ENCODE measurements at regions not wholly inside any gene's neighbourhood (a gene's known extent, or its start where the extent isn't known, plus 50 kb on each side); places are given as distances from the start of the nearest gene placed in this dataset.

- no peak for TF ChIP-seq CTCF (IDR thresholded peaks at IDR 0.05; ENCODE audit: control insufficient read depth, insufficient read depth, low read depth, low read length, missing control alignments)
- no peak overlapping the region for H3K4me3 ChIP-seq (ENCODE audit: control insufficient read depth, low read depth, low read length)
- DNase-seq (ENCODE audit: low read depth): no peak
These were observed 56.6 kb upstream of the CCL2 start for GRCh38 chr17:34198519-34198918.

DNA sequence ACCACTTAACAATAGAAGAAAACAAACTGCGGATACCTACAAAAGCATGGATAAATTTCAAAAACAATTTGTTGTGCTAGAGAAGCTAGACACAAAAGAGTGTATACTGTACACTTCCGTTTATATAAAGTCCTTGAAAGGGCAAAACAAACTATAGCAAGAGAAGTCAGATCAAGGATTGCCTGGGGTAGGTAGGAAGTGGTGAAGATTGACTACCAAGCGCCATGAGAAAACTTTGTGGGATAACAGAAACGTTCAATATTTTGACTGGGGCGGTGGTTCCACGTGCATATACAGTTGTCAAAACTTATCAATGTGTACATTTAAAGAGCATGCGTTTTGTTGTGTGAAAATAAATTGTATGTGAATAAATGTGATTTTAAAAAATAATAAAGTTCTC is 55.6 kb upstream of the CCL2 start:
- no peak for DNase-seq (ENCODE audit: low read depth)
- TF ChIP-seq CTCF (IDR thresholded peaks at IDR 0.05; ENCODE audit: control insufficient read depth, insufficient read depth, low read depth, low read length, missing control alignments): no peak
- H3K4me3 ChIP-seq (ENCODE audit: control insufficient read depth, low read depth, low read length): no peak overlapping the region

DNA sequence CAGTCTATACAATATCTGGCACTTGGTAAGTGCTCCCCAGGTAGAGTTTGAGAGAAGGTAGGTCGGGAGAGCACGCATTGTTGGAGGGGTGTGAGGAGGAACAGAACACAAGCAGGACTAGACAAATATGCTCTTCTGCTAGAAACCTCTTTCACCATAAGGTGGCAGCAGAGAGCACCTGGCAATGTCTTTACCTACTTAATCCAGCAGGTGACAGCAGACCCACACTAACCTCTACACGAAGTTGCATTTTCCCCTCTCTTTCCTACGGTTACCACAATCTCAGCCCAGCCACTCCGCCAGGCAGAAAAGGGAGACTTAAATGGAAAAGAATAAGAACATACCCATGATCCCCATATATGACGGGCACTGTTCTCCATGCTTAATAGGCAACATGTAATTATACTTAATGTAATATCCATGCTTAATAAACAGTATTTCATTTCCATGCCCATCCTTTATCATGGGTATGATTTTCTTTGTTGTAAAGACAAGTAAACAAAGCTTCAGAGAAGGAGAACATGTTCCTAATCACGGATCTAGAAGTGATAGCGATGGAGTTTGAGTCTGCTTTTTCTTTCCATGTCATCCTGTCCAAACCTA is 55.1 kb upstream of the CCL2 start:
- peak; percentile 48 for DNase-seq (ENCODE audit: low read depth)
- H3K4me3 ChIP-seq (ENCODE audit: control insufficient read depth, low read depth, low read length): no peak overlapping the region
- TF ChIP-seq CTCF (IDR thresholded peaks at IDR 0.05; ENCODE audit: control insufficient read depth, insufficient read depth, low read depth, low read length, missing control alignments): peak; percentile 100

- DNase-seq (ENCODE audit: low read depth): no peak
- no peak overlapping the region for H3K4me3 ChIP-seq (ENCODE audit: control insufficient read depth, low read depth, low read length)
These were observed 53.9 kb upstream of the CCL2 start for GRCh38 chr17:34201225-34201624.

GRCh38 chr17:34201767-34202166 is 53.3 kb upstream of the CCL2 start:
- no peak for TF ChIP-seq CTCF (IDR thresholded peaks at IDR 0.05; ENCODE audit: control insufficient read depth, insufficient read depth, low read depth, low read length, missing control alignments)

More at GRCh38 chr17:34201225-34201624, 53.9 kb upstream of the CCL2 start:
- TF ChIP-seq CTCF (IDR thresholded peaks at IDR 0.05; ENCODE audit: control insufficient read depth, insufficient read depth, low read depth, low read length, missing control alignments): no peak

DNA sequence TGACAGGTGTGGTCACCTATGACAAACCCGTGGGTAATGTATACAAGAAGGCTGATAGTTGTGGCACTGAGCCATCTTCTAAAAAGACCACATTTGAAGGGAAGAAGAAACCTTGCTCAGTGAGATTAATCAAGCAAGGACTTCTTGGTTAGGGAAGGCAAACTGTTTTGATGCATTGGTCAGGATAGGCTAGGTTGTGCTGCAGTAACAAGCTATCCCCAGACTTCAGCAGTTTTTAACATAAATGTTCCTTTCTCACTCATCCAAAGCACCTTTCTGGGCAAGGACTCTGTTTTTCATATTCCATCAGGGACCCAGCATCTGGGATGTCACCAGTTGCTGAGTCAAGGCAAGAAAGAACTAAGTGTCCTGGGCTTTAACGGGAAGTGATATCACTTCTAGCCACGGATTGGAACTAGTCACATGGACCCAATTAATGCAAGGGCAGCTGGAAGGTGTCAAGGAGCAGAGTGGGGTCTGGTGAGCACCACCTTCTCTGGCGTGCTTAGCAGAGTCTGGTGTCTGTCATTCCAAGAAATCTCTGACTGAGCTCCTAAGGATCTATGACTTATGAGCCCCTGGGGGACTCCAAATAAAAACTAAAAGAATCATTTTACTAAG is 52.0 kb upstream of the CCL2 start:
- no peak overlapping the region for H3K4me3 ChIP-seq (ENCODE audit: control insufficient read depth, low read depth, low read length)
- no peak for TF ChIP-seq CTCF (IDR thresholded peaks at IDR 0.05; ENCODE audit: control insufficient read depth, insufficient read depth, low read depth, low read length, missing control alignments)
- DNase-seq (ENCODE audit: low read depth): no peak

More at GRCh38 chr17:34201767-34202166, 53.3 kb upstream of the CCL2 start:
- no peak overlapping the region for H3K4me3 ChIP-seq (ENCODE audit: control insufficient read depth, low read depth, low read length)
- DNase-seq (ENCODE audit: low read depth): no peak

Measured in AG09309 (cell line).